ENCODE measurements at regions not wholly inside any gene's neighbourhood (a gene's known extent, or its start where the extent isn't known, plus 50 kb on each side); places are given as distances from the start of the nearest gene placed in this dataset.

- TF ChIP-seq, protein P1, sequence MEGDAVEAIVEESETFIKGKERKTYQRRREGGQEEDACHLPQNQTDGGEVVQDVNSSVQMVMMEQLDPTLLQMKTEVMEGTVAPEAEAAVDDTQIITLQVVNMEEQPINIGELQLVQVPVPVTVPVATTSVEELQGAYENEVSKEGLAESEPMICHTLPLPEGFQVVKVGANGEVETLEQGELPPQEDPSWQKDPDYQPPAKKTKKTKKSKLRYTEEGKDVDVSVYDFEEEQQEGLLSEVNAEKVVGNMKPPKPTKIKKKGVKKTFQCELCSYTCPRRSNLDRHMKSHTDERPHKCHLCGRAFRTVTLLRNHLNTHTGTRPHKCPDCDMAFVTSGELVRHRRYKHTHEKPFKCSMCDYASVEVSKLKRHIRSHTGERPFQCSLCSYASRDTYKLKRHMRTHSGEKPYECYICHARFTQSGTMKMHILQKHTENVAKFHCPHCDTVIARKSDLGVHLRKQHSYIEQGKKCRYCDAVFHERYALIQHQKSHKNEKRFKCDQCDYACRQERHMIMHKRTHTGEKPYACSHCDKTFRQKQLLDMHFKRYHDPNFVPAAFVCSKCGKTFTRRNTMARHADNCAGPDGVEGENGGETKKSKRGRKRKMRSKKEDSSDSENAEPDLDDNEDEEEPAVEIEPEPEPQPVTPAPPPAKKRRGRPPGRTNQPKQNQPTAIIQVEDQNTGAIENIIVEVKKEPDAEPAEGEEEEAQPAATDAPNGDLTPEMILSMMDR (IDR thresholded peaks at IDR 0.05), result no peak
- no peak for TF ChIP-seq POLR2A (IDR thresholded peaks at IDR 0.05)
Measured at GRCh38 chr9:134549336-134549735, 92.3 kb upstream of the COL5A1 start.

Data from heart left ventricle (tissue), 13 donors.